ENCODE measurements at regions not wholly inside any gene's neighbourhood (a gene's known extent, or its start where the extent isn't known, plus 50 kb on each side); places are given as distances from the start of the nearest gene placed in this dataset.

DNA sequence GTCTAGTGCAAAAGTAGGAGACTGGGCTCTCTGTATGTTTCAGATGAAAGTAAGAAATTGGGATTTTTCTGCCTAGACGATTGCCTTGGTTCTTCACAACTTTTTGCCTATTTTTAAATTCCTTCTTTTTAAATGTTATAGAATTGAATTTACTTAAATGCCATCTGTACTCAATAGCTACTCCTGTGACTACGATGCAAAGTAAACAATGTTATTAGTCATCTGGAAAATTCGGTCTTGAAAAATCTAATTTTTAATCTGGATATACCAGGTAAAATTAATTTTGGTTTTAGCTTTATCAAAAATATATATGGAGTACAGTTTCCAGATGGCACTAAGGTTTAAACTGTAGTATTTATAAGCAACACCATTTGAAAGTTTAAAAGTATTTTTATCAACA is 472.2 kb downstream of the UTRN start:
- Histone ChIP-seq H3K18ac (ENCODE audit: extremely low read depth, low read length) (no peak overlapping the region), H3K56ac (replicated peaks; ENCODE audit: insufficient read length, low read depth, low read length) (no peak overlapping the region), H2BK5ac (ENCODE audit: low read depth, low read length) (no peak overlapping the region), H2AFZ (ENCODE audit: low read length) (no peak overlapping the region), H3K27me3 (replicated peaks in 1 of 4; ENCODE audit: control insufficient read depth in 3 of 4, extremely low read depth in 1 of 4, insufficient read depth in 3 of 4, low read length in 3 of 4) (no peaks in the 10 kb centered on the region), H3K4me1 (replicated peaks in 1 of 4; ENCODE audit: control insufficient read depth in 3 of 4, insufficient read depth in 4 of 4, low read length in 3 of 4) (no peaks in the 10 kb centered on the region), H3K9me3 (ENCODE audit: insufficient read depth in 2 of 2, low read depth in 1 of 2, low read length in 1 of 2) (no peaks in the 10 kb centered on the region), H3K14ac (ENCODE audit: insufficient read length) (no peak overlapping the region), H2BK20ac (ENCODE audit: low read length) (no peak overlapping the region), H2AK5ac (ENCODE audit: low read depth, low read length) (no peak overlapping the region), H3K79me1 (ENCODE audit: low read depth, low read length) (no peaks in the 10 kb centered on the region), H3K36me3 (ENCODE audit: control insufficient read depth in 2 of 4, insufficient read depth in 4 of 4, low read length in 3 of 4) (peaks cover 0 to 3% (median 0%) of the 10 kb centered on the region in 4 experiments; a peak in 2 of 8 replicates), H3K4ac (replicated peaks; ENCODE audit: insufficient read length, low read depth, low read length) (no peak overlapping the region), H3K23ac (ENCODE audit: insufficient read length) (no peak overlapping the region), H3K4me2 (ENCODE audit: insufficient read depth in 1 of 2, low read depth in 2 of 2, low read length in 2 of 2) (no peak overlapping the region), H3K23me2 (ENCODE audit: low read depth, low read length) (no peaks in the 10 kb centered on the region), H3K79me2 (ENCODE audit: control insufficient read depth in 1 of 2, insufficient read depth in 2 of 2, low read length in 2 of 2) (no peaks in the 10 kb centered on the region), H2BK12ac (ENCODE audit: low read depth, low read length) (no peak overlapping the region), H2BK120ac (replicated peaks; ENCODE audit: low read depth, low read length) (no peak overlapping the region), H3K9ac (replicated peaks in 1 of 4; ENCODE audit: extremely low read depth in 1 of 4, low read depth in 3 of 4, low read length in 3 of 4) (no peak overlapping the region), H4K8ac (ENCODE audit: extremely low read depth, insufficient read depth, low read length) (no peak overlapping the region), H4K20me1 (replicated peaks in 1 of 2; ENCODE audit: control insufficient read depth in 1 of 2, insufficient read depth in 2 of 2, low read length in 2 of 2) (no peaks in the 10 kb centered on the region), H2BK15ac (ENCODE audit: low read length) (no peak overlapping the region), H3K4me3 (ENCODE audit: extremely low read depth in 1 of 4, insufficient read depth in 2 of 4, low read depth in 3 of 4, low read length in 4 of 4) (no peak overlapping the region), H3K27ac (ENCODE audit: low read depth, low read length) (no peak overlapping the region), H4K91ac (replicated peaks; ENCODE audit: insufficient read length, low read length) (no peak overlapping the region), H4K5ac (ENCODE audit: insufficient read length, low read depth, low read length) (no peak overlapping the region)
- ChIA-PET CTCF (ENCODE audit: partially characterized antibody) (interaction anchor here (0.6 kb wide), 1 partner anchor 21 kb away, joined by 3 read pairs; no protein-coding TSS in a partner anchor), POLR2A (ENCODE audit: partially characterized antibody) (no interaction called here)
- FAIRE-seq: no peak
- TF ChIP-seq TAF7 (optimal IDR thresholded peaks at IDR 0.05; ENCODE audit: borderline replicate concordance, low read depth, low read length) (no peak), CREB1 (IDR thresholded peaks at IDR 0.05) (no peak), NRF1 (IDR thresholded peaks at IDR 0.05; ENCODE audit: low read depth, low read length) (no peak), TCF12 (IDR thresholded peaks at IDR 0.05; ENCODE audit: low read depth, low read length) (no peak), SP2 (IDR thresholded peaks at IDR 0.05; ENCODE audit: low read length) (no peak), CBX8 (IDR thresholded peaks at IDR 0.05; ENCODE audit: borderline replicate concordance, low read depth, low read length) (no peak)
- WGBS, 2 experiments (ENCODE audit: extremely low coverage in 1 of 2, insufficient coverage in 1 of 2, insufficient read length in 1 of 2, insufficient replicate concordance in 2 of 2, low coverage in 1 of 2, low lambda C conversion rate in 2 of 2, missing lambda C conversion rate in 1 of 2): 91% methylated on average over 3 of the region's 3 CpGs; no CpG with 5 or more reads in 1 of the 2 experiments
- no peak for DNase-seq (ENCODE audit: low read depth in 1 of 2, low spot score in 2 of 2)

All from H1 (cell line).